Glutamatergic neuron (in vitro differentiated cells): ENCODE measurements at regions not wholly inside any gene's neighbourhood (a gene's known extent, or its start where the extent isn't known, plus 50 kb on each side); places are given as distances from the start of the nearest gene placed in this dataset.

Source experiments
- DNase-seq: peaks from one replicate; pipeline ENCODE4 v3.0.0; 2022
- H3K27ac Mint-ChIP-seq: one replicate; pipeline ENCODE4 v1.8.0; 2020; ENCODE audit warnings: mild to moderate bottlenecking, mixed read lengths, inconsistent platforms; ENCODE audit not compliant: unreplicated experiment
- H3K27me3 Mint-ChIP-seq: one replicate; pipeline ENCODE4 v1.8.0; 2020; ENCODE audit warnings: mild to moderate bottlenecking, moderate library complexity, mixed read lengths, inconsistent platforms; ENCODE audit not compliant: unreplicated experiment
- H3K36me3 Mint-ChIP-seq: one replicate; pipeline ENCODE4 v1.8.0; 2020; ENCODE audit warnings: mild to moderate bottlenecking, mixed read lengths, inconsistent platforms; ENCODE audit not compliant: unreplicated experiment
- H3K4me1 Mint-ChIP-seq: one replicate; pipeline ENCODE4 v1.8.0; 2020; ENCODE audit warnings: mild to moderate bottlenecking, low read depth, mixed read lengths, inconsistent platforms; ENCODE audit not compliant: unreplicated experiment
- H3K4me3 Mint-ChIP-seq: one replicate; pipeline ENCODE4 v1.8.0; 2020; ENCODE audit warnings: mild to moderate bottlenecking, mixed read lengths, inconsistent platforms; ENCODE audit not compliant: unreplicated experiment
- H3K9me3 Mint-ChIP-seq: one replicate; pipeline ENCODE4 v1.8.0; 2020; ENCODE audit warnings: mild to moderate bottlenecking, moderate library complexity, mixed read lengths, inconsistent platforms; ENCODE audit not compliant: unreplicated experiment
- TF ChIP-seq, protein P1 (sequence below): fragments of 200-600 bp; sonication (generic); IDR thresholded peaks from one replicate; pipeline ENCODE4 v1.5.0; 2021; ENCODE audit not compliant: partially characterized antibody, unreplicated experiment

DNA sequence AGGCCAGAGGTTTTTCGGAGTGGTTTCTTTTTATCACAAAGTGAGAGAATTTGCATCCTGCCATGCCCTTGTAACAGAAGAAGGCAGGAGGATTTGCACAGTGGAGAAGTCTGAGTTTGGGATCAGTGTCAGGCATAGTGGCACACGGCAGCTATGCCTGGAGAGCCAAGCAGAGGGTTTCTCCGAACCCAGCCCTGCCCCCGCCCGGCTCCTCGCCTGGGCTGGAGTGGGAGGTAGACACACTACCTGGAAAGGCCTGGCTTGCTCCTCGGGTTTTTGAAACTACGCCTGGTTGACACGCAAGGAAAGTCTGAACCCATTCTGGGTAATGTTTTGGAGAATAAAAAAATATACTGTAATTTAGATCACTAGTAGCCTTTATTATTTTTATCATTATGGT lies 1653.6 kb upstream of the TENM3 start:
- TF ChIP-seq, protein P1, sequence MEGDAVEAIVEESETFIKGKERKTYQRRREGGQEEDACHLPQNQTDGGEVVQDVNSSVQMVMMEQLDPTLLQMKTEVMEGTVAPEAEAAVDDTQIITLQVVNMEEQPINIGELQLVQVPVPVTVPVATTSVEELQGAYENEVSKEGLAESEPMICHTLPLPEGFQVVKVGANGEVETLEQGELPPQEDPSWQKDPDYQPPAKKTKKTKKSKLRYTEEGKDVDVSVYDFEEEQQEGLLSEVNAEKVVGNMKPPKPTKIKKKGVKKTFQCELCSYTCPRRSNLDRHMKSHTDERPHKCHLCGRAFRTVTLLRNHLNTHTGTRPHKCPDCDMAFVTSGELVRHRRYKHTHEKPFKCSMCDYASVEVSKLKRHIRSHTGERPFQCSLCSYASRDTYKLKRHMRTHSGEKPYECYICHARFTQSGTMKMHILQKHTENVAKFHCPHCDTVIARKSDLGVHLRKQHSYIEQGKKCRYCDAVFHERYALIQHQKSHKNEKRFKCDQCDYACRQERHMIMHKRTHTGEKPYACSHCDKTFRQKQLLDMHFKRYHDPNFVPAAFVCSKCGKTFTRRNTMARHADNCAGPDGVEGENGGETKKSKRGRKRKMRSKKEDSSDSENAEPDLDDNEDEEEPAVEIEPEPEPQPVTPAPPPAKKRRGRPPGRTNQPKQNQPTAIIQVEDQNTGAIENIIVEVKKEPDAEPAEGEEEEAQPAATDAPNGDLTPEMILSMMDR: no peak
- H3K27me3 Mint-ChIP-seq: no peaks in the 10 kb centered on the region
- H3K27ac Mint-ChIP-seq: no peak overlapping the region
- DNase-seq: no peak
- no peak overlapping the region for H3K4me3 Mint-ChIP-seq
- no peaks in the 10 kb centered on the region for H3K36me3 Mint-ChIP-seq
- peaks cover 3% of the 10 kb centered on the region for H3K4me1 Mint-ChIP-seq
- no peaks in the 10 kb centered on the region for H3K9me3 Mint-ChIP-seq

DNA sequence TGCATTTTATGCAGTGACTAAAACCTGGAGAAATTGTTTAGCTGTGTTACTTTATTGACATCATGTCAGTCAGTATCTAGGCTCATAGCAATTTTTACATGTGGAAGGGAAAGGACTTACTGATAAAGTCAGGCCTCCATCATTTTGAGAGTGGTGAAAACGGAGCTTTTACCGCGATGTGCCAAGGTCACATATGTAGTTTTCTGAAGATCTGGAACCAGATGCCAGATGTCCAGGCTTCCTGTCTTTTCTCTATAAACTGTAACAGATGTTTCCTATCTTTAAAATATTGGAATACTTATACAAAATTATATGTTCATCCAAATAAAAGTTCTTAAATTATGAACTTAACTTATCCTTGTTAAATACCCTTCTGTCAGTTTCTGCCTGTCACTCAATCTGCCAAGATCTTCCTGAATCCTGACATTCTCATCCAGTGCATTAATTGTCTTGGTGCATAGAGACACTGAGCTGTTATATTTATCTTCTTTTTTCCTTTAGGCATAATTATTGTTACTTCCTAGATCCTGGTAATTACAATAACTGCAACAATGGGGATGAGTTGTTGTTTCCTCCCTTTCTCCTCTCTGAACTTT lies 1646.2 kb upstream of the TENM3 start:
- Mint-ChIP-seq H3K36me3 (no peaks in the 10 kb centered on the region), H3K27ac (peak overlapping the region; percentile 49), H3K9me3 (no peaks in the 10 kb centered on the region), H3K27me3 (peaks cover 2% of the 10 kb centered on the region), H3K4me3 (peak overlapping the region; percentile 4), H3K4me1 (peaks cover 14% of the 10 kb centered on the region)
- DNase-seq: no peak
- TF ChIP-seq, protein P1: no peak

DNA sequence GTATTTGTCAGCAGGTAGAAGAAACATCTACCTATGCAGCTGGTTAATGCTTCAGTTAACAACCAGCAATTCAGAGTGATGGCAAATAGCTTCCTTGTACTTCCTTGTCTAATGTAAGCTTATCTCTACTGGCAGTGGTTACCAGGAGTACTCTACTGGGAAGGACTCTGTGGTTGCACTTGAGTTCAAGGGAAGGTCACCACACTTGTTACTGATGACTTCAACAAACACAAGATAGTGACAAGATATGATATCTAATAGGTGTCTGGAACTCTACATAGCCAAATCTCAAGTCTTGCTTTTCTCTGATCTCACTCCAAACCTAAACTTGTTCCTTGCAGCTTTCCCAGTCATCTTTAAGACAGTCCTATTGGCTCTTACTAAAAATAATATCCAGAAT lies 1644.9 kb upstream of the TENM3 start:
- no peak overlapping the region for H3K4me3 Mint-ChIP-seq
- TF ChIP-seq, protein P1: no peak
- H3K9me3 Mint-ChIP-seq: no peaks in the 10 kb centered on the region
- no peaks in the 10 kb centered on the region for H3K36me3 Mint-ChIP-seq
- peaks cover 14% of the 10 kb centered on the region for H3K4me1 Mint-ChIP-seq
- H3K27ac Mint-ChIP-seq: no peak overlapping the region
- H3K27me3 Mint-ChIP-seq: peaks cover 2% of the 10 kb centered on the region
- DNase-seq: no peak

DNA sequence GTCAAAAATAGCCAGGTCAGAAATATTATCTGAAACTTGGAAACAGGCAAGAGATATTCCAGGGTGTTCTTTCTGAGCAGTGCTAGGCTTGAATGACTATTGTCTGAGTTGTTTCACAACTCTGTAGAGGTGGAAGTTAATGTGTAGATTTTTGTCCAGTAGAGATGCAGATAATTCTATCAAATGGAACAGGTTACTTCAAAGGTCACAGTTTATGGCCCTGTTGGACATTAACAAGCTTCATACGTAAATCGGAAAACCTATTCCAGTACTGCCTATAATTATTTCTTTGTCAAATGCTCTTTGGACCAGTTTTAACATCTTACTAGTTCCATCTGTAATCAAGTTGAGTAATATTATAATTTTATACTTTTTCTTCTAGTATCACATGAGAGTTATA lies 1639.4 kb upstream of the TENM3 start:
- Mint-ChIP-seq H3K4me1 (no peaks in the 10 kb centered on the region), H3K27me3 (no peaks in the 10 kb centered on the region), H3K4me3 (no peak overlapping the region), H3K27ac (no peak overlapping the region), H3K9me3 (no peaks in the 10 kb centered on the region), H3K36me3 (no peaks in the 10 kb centered on the region)
- TF ChIP-seq, protein P1: no peak
- no peak for DNase-seq

DNA sequence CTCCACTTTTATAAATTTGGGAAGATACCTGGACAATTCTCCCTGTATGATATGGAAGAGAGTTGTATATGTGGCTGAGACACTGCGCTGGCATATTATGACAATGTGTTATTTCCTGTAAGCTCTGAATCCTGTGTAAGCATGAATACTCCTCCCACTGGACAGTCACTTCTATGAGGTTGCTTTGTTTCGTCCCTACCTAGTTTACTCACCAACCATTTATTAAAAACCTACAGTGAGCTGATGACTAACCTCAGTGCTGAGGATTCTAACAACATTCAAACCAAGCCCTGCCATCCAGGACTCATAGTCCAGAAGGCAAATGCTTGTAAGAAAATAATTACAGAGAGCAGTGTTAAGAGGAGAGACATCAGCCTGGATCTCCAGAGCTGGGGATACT lies 1632.9 kb upstream of the TENM3 start:
- no peaks in the 10 kb centered on the region for H3K4me1 Mint-ChIP-seq
- TF ChIP-seq, protein P1: no peak
- H3K4me3 Mint-ChIP-seq: no peak overlapping the region
- no peak overlapping the region for H3K27ac Mint-ChIP-seq
- no peaks in the 10 kb centered on the region for H3K9me3 Mint-ChIP-seq
- no peak for DNase-seq
- no peaks in the 10 kb centered on the region for H3K36me3 Mint-ChIP-seq
- no peaks in the 10 kb centered on the region for H3K27me3 Mint-ChIP-seq
